Loucy (cell line): ENCODE measurements at regions not wholly inside any gene's neighbourhood (a gene's known extent, or its start where the extent isn't known, plus 50 kb on each side); places are given as distances from the start of the nearest gene placed in this dataset.

ENCODE experiments used
- H2AFZ ChIP-seq: fragments of 200-600 bp; sonication (generic); 2 replicates; pipeline ENCODE4 v1.6.0; 2016; ENCODE audit warnings: antibody characterized with exemption, mild to moderate bottlenecking, low read length, moderate library complexity
- H3F3A ChIP-seq: fragments of 200-600 bp; 2 replicates; pipeline ENCODE4 v1.6.0; 2016; ENCODE audit warnings: antibody characterized with exemption, low read depth, mild to moderate bottlenecking
- H3K27me3 ChIP-seq: fragments of 200-600 bp; sonication (generic); 2 replicates; pipeline ENCODE4 v1.6.1; 2014; ENCODE audit warnings: low read length, mild to moderate bottlenecking; ENCODE audit not compliant: insufficient read depth, poor library complexity, severe bottlenecking
- H3K36me3 ChIP-seq: fragments of 200-600 bp; sonication (generic); 2 replicates; pipeline ENCODE4 v1.6.1; 2016; ENCODE audit warnings: low read length; ENCODE audit not compliant: insufficient read depth
- H3K4me1 ChIP-seq: fragments of 200-600 bp; sonication (generic); 2 replicates; pipeline ENCODE4 v1.5.1; 2014; ENCODE audit warnings: low read length, mild to moderate bottlenecking; ENCODE audit not compliant: insufficient read depth, poor library complexity, severe bottlenecking
- H3K4me2 ChIP-seq: fragments of 200-600 bp; sonication (generic); 2 replicates; pipeline ENCODE4 v1.6.0; 2014; ENCODE audit warnings: antibody characterized with exemption, low read length, low read depth, mild to moderate bottlenecking; ENCODE audit not compliant: poor library complexity, severe bottlenecking
- H3K4me3 ChIP-seq: fragments of 200-600 bp; sonication (generic); 2 replicates; pipeline ENCODE4 v1.5.1; 2014; ENCODE audit warnings: low read length, mild to moderate bottlenecking, mixed read lengths; ENCODE audit not compliant: poor library complexity, severe bottlenecking
- H3K79me2 ChIP-seq: fragments of 200-600 bp; sonication (generic); 2 replicates; pipeline ENCODE4 v1.6.1; 2014; ENCODE audit warnings: low read length; ENCODE audit not compliant: insufficient read depth
- H3K9ac ChIP-seq: fragments of 200-600 bp; sonication (generic); 2 replicates; pipeline ENCODE4 v1.6.0; 2014; ENCODE audit warnings: mild to moderate bottlenecking, low read depth, low read length, moderate library complexity; ENCODE audit not compliant: poor library complexity, severe bottlenecking
- H3K9me2 ChIP-seq: fragments of 200-600 bp; sonication (generic); replicated peaks from 2 replicates; pipeline ENCODE4 v1.6.1; 2016; ENCODE audit warnings: low read depth, low read length, mixed read lengths
- H3K9me3 ChIP-seq: fragments of 200-600 bp; sonication (generic); 2 replicates; pipeline ENCODE4 v1.6.1; 2014; ENCODE audit warnings: mild to moderate bottlenecking, antibody characterized with exemption, low read length, low read depth; ENCODE audit not compliant: insufficient read depth
- H4K20me1 ChIP-seq: fragments of 200-600 bp; sonication (generic); 2 replicates; pipeline ENCODE4 v1.6.0; 2014; ENCODE audit warnings: antibody characterized with exemption, low read length, mild to moderate bottlenecking; ENCODE audit not compliant: insufficient read depth, poor library complexity, severe bottlenecking
- EZH2phosphoT487 ChIP-seq: fragments of 200-600 bp; IDR thresholded peaks from 2 replicates; pipeline ENCODE4 v1.6.1; 2018; ENCODE audit warnings: antibody characterized with exemption, mild to moderate bottlenecking, moderate library complexity, borderline replicate concordance
- TF ChIP-seq, protein P1 (sequence below): fragments of 200-600 bp; sonication (generic); conservative IDR thresholded peaks from 2 replicates; pipeline ENCODE4 v1.5.1; 2014; ENCODE audit warnings: mild to moderate bottlenecking, antibody characterized with exemption, low read length

DNA sequence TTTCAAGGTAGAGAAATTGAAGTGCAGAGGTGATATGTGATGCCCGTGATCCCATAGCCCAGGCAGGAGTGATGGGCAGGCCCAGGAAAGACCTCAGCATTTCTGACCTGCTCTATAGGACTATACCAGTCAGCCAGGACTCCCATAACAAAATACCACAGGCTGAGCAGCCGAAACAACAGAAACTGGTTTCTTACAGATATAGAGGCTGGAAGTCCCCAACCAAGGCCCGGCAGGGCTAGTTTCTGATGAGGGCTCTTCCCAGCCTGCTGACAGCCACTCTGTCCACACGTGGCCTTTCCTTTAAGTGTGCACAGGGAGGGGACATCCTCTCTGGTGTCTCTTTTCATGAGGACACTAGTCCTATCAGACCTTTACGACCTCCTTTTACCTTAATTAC lies 104.2 kb upstream of the AGAP1 start:
- Histone ChIP-seq H3K4me2 (no peak overlapping the region), H3K4me3 (no peak overlapping the region), H3K4me1 (no peaks in the 10 kb centered on the region), H3K79me2 (no peaks in the 10 kb centered on the region), H3K9ac (no peak overlapping the region), H3F3A (no peaks in the 10 kb centered on the region), H2AFZ (no peak overlapping the region), H3K9me3 (peaks cover 2% of the 10 kb centered on the region; the same call in 1 of the 2 replicates), H3K36me3 (no peaks in the 10 kb centered on the region), H4K20me1 (no peaks in the 10 kb centered on the region), H3K27me3 (no peaks in the 10 kb centered on the region), H3K9me2 (no peaks in the 10 kb centered on the region)
- TF ChIP-seq, protein P1, sequence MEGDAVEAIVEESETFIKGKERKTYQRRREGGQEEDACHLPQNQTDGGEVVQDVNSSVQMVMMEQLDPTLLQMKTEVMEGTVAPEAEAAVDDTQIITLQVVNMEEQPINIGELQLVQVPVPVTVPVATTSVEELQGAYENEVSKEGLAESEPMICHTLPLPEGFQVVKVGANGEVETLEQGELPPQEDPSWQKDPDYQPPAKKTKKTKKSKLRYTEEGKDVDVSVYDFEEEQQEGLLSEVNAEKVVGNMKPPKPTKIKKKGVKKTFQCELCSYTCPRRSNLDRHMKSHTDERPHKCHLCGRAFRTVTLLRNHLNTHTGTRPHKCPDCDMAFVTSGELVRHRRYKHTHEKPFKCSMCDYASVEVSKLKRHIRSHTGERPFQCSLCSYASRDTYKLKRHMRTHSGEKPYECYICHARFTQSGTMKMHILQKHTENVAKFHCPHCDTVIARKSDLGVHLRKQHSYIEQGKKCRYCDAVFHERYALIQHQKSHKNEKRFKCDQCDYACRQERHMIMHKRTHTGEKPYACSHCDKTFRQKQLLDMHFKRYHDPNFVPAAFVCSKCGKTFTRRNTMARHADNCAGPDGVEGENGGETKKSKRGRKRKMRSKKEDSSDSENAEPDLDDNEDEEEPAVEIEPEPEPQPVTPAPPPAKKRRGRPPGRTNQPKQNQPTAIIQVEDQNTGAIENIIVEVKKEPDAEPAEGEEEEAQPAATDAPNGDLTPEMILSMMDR: no peak
- no peak for TF ChIP-seq EZH2phosphoT487

DNA sequence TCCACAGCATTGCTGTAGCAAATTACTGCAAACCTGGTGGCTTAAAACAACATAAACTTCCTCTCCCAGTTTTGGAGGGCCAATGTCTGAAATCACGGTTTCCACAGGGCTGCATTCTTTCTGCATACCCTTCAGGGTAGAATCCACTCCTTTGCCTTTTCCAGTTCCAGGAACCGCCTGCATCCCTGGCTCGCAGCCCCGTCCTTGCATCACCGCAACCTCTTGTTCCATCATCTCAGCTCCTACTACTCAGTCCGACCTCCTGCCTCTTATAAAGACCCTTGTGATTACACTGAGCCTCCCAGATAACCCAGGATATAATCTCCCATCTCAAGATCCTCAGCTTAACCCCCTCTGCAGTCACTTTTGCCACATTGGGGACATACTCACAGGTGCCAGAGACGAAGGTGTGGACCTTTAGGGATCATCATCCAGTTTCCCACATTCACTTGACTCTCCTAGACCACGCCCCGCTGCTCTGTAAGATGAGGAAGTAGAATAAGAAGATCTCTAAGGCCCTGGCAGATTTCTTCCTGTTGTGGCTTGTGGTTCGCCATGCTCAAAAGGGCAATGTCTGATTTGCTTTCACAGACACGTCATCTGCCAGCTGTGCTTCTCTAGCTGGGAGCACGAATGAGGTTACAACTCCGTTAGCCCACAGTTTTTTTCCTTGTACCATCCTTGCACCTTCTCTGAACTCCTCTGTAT lies 103.6 kb upstream of the AGAP1 start:
- no peaks in the 10 kb centered on the region for H3K79me2 ChIP-seq
- H3K9me3 ChIP-seq: peaks cover 2% of the 10 kb centered on the region; the same call in 1 of the 2 replicates
- no peaks in the 10 kb centered on the region for H3K36me3 ChIP-seq
- H3K4me3 ChIP-seq: no peak overlapping the region
- no peaks in the 10 kb centered on the region for H4K20me1 ChIP-seq
- no peak for TF ChIP-seq EZH2phosphoT487
- H3K4me1 ChIP-seq: no peaks in the 10 kb centered on the region
- no peak overlapping the region for H3K4me2 ChIP-seq
- H3K27me3 ChIP-seq: no peaks in the 10 kb centered on the region
- no peaks in the 10 kb centered on the region for H3F3A ChIP-seq
- no peaks in the 10 kb centered on the region for H3K9me2 ChIP-seq
- H2AFZ ChIP-seq: no peak overlapping the region
- H3K9ac ChIP-seq: no peak overlapping the region

DNA sequence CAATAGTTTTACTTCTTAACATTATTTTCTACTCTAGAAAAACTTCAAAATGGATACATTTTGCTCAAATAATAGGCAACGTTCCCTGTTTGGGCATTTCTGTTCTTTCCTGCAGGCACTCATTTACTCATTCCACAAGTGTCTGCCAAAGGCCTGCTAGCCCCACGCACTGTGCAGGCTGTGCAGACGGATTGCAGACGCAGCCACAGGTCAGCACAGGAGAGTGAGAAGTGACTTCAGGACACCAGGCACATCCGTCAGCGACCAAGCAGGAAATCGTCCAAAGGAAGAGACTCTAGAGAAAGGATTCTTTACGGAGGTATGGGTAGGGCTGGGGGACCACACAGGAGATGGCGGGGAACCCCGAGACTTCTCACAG lies 103.0 kb upstream of the AGAP1 start:
- no peaks in the 10 kb centered on the region for H3K36me3 ChIP-seq
- H3F3A ChIP-seq: no peaks in the 10 kb centered on the region
- no peaks in the 10 kb centered on the region for H3K9me2 ChIP-seq
- no peak overlapping the region for H3K9ac ChIP-seq
- H3K4me3 ChIP-seq: no peak overlapping the region
- no peak overlapping the region for H3K4me2 ChIP-seq
- no peaks in the 10 kb centered on the region for H3K27me3 ChIP-seq
- no peaks in the 10 kb centered on the region for H3K79me2 ChIP-seq
- TF ChIP-seq EZH2phosphoT487: no peak
- TF ChIP-seq, protein P1: no peak
- H3K9me3 ChIP-seq: peaks cover 2% of the 10 kb centered on the region; the same call in 1 of the 2 replicates
- no peaks in the 10 kb centered on the region for H4K20me1 ChIP-seq
- H2AFZ ChIP-seq: no peak overlapping the region
- H3K4me1 ChIP-seq: no peaks in the 10 kb centered on the region
